ENCODE measurements at regions not wholly inside any gene's neighbourhood (a gene's known extent, or its start where the extent isn't known, plus 50 kb on each side); places are given as distances from the start of the nearest gene placed in this dataset.

DNA sequence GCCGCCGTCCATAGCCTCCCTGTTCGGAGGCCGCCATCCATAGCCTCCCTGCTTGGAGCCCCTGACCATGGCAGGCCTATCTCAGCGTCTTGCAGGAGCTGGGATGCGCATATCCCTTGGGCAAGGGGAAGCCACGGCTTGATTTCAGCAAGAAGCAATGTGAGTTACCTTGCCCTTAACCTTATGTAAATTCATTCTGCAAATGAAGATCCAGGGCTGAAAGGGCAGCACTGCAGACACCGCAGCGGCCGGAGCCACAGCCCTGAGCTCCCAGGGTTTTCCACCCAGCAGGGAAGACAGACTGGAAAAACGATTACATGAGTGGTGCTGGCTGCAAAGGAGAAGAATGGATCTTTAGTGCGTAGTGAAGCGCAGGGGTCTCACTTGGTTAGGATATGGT, 95.8 kb downstream of the SEC61G start:
- ATAC-seq: no peak
- Histone ChIP-seq H3K4me1 (ENCODE audit: control insufficient read depth, insufficient read depth, low read length) (no peaks in the 10 kb centered on the region), H3K4me3 (ENCODE audit: low read length) (no peak overlapping the region), H3K36me3 (ENCODE audit: control insufficient read depth, insufficient read depth, low read length) (no peaks in the 10 kb centered on the region), H3K27me3 (ENCODE audit: control insufficient read depth, insufficient read depth, low read length) (no peaks in the 10 kb centered on the region), H3K9me3 (ENCODE audit: control insufficient read depth, insufficient read depth, low read length) (no peaks in the 10 kb centered on the region), H3K27ac (ENCODE audit: low read length) (no peak overlapping the region)
- H3K4me1 Mint-ChIP-seq: no peaks in the 10 kb centered on the region
- TF ChIP-seq, protein P1, sequence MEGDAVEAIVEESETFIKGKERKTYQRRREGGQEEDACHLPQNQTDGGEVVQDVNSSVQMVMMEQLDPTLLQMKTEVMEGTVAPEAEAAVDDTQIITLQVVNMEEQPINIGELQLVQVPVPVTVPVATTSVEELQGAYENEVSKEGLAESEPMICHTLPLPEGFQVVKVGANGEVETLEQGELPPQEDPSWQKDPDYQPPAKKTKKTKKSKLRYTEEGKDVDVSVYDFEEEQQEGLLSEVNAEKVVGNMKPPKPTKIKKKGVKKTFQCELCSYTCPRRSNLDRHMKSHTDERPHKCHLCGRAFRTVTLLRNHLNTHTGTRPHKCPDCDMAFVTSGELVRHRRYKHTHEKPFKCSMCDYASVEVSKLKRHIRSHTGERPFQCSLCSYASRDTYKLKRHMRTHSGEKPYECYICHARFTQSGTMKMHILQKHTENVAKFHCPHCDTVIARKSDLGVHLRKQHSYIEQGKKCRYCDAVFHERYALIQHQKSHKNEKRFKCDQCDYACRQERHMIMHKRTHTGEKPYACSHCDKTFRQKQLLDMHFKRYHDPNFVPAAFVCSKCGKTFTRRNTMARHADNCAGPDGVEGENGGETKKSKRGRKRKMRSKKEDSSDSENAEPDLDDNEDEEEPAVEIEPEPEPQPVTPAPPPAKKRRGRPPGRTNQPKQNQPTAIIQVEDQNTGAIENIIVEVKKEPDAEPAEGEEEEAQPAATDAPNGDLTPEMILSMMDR (IDR thresholded peaks at IDR 0.05): no peak
- H3K9me3 Mint-ChIP-seq: peaks cover 2 to 7% of the 10 kb centered on the region in 2 donors
- no peak overlapping the region for H3K27ac Mint-ChIP-seq
- no peak for DNase-seq
- peaks cover 13 to 20% of the 10 kb centered on the region in 2 donors for H3K27me3 Mint-ChIP-seq (ENCODE audit: low read depth in 2 of 2)
- H3K36me3 Mint-ChIP-seq: peaks cover 7% of the 10 kb centered on the region
- H3K4me3 Mint-ChIP-seq: no peak overlapping the region
- intact Hi-C loops (cut with micrococcal nuclease): no loop called here
- 82% methylated on average over 13 of the region's 13 CpGs for whole genome bisulfite sequencing (ENCODE audit: insufficient coverage)

DNA sequence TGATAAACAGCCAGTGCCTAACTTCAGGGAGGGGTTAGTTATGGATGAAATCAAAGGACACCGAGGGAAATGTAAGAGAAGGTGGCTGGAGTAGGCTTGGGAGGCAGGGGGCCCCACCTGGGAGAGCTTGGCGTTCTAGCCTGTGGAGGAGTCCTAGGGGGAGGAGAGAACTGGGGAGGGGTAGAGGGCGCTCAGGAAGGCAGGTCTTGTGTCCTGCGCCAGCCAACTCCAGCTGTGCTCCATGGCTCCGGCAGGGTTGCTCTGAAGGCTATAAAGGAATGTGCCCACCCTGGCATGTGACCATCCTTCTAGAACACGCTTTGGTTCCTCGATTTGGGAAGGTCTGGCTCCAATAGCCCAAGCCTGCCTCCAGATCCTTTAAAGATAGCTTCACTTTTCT, 96.3 kb downstream of the SEC61G start:
- peaks cover 7% of the 10 kb centered on the region for H3K36me3 Mint-ChIP-seq
- 86% methylated on average over 7 of the region's 7 CpGs for WGBS (ENCODE audit: insufficient coverage)
- DNase-seq (no peak), ATAC-seq (no peak)
- H3K9me3 Mint-ChIP-seq: peaks cover 5 to 10% of the 10 kb centered on the region in 2 donors
- no peaks in the 10 kb centered on the region for H3K4me1 ChIP-seq (ENCODE audit: control insufficient read depth, insufficient read depth, low read length)
- intact Hi-C loops (cut with micrococcal nuclease): no loop called here
- H3K27ac ChIP-seq (ENCODE audit: low read length): no peak overlapping the region
- no peaks in the 10 kb centered on the region for H3K4me1 Mint-ChIP-seq
- H3K27ac Mint-ChIP-seq: no peak overlapping the region
- H3K27me3 Mint-ChIP-seq (ENCODE audit: low read depth in 2 of 2): peaks cover 13 to 20% of the 10 kb centered on the region in 2 donors
- TF ChIP-seq, protein P1 (IDR thresholded peaks at IDR 0.05): no peak
- H3K36me3 ChIP-seq (ENCODE audit: control insufficient read depth, insufficient read depth, low read length): no peaks in the 10 kb centered on the region
- H3K27me3 ChIP-seq (ENCODE audit: control insufficient read depth, insufficient read depth, low read length): no peaks in the 10 kb centered on the region
- H3K4me3 Mint-ChIP-seq: no peak overlapping the region
- no peaks in the 10 kb centered on the region for H3K9me3 ChIP-seq (ENCODE audit: control insufficient read depth, insufficient read depth, low read length)
- no peak overlapping the region for H3K4me3 ChIP-seq (ENCODE audit: low read length)

DNA sequence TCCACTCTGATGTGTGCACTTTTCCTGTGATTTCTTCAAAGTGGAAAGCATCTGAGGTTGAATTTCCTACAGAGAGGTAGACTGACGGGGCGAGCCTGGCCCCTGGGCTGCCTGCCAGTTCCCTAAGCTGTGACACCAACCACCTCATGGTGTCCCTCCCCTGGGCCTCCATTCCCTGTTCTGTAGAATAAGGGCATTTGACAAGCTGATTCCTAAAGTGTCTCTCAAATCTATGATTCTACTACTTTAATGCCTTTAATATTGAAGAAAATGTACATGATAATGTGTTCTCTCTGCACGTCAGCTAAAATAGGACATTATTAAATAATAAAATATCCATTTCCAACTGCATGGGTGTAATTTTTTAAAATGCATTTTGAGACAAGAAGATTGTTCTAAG, 105.1 kb downstream of the SEC61G start:
- Mint-ChIP-seq H3K9me3 (peaks cover 10 to 12% of the 10 kb centered on the region in 2 donors), H3K27ac (no peak overlapping the region), H3K27me3 (ENCODE audit: low read depth in 2 of 2) (no peaks in the 10 kb centered on the region), H3K36me3 (no peaks in the 10 kb centered on the region), H3K4me3 (no peak overlapping the region), H3K4me1 (no peaks in the 10 kb centered on the region)
- Histone ChIP-seq H3K4me1 (ENCODE audit: control insufficient read depth, insufficient read depth, low read length) (no peaks in the 10 kb centered on the region), H3K27me3 (ENCODE audit: control insufficient read depth, insufficient read depth, low read length) (no peaks in the 10 kb centered on the region), H3K9me3 (ENCODE audit: control insufficient read depth, insufficient read depth, low read length) (no peaks in the 10 kb centered on the region), H3K4me3 (ENCODE audit: low read length) (no peak overlapping the region), H3K36me3 (ENCODE audit: control insufficient read depth, insufficient read depth, low read length) (no peaks in the 10 kb centered on the region), H3K27ac (ENCODE audit: low read length) (no peak overlapping the region)
- intact Hi-C loops (cut with micrococcal nuclease): no loop called here
- no peak for ATAC-seq
- 76% methylated on average over 2 of the region's 3 CpGs for WGBS (ENCODE audit: insufficient coverage)
- DNase-seq: no peak
- TF ChIP-seq, protein P1 (IDR thresholded peaks at IDR 0.05): no peak

DNA sequence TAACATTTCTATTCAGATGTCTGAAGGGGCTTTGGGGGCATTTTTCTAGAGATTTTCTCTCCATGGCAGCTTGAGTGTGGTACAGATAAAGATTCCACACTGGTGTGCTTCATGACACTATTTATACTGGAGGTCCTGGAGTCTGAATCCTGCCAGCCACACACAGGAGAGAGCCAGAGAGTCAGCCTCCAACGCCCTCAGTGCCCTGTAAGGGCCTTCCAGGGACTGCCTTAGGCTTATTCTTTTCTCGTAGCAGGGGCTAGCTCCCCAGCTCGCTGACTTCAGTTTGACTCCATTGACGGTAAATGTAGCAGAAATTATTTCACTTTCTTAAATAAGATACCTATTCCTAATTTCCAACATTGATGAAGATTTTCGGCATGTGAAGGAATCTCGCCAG, 100.9 kb downstream of the VSTM2A start:
- H3K9me3 ChIP-seq (ENCODE audit: control insufficient read depth, insufficient read depth, low read length): no peaks in the 10 kb centered on the region

More for the DNA sequence above, 100.9 kb downstream of the VSTM2A start:
- Mint-ChIP-seq H3K36me3 (peaks cover 6% of the 10 kb centered on the region), H3K4me1 (no peaks in the 10 kb centered on the region), H3K27ac (no peak overlapping the region), H3K4me3 (no peak overlapping the region), H3K9me3 (peaks cover 11 to 12% of the 10 kb centered on the region in 2 donors), H3K27me3 (ENCODE audit: low read depth in 2 of 2) (no peaks in the 10 kb centered on the region)
- intact Hi-C loops (cut with micrococcal nuclease): no loop called here
- WGBS (ENCODE audit: insufficient coverage): 83% methylated on average over 4 of the region's 6 CpGs
- ATAC-seq (no peak), DNase-seq (no peak)
- TF ChIP-seq, protein P1 (IDR thresholded peaks at IDR 0.05): no peak
- Histone ChIP-seq H3K27me3 (ENCODE audit: control insufficient read depth, insufficient read depth, low read length) (no peaks in the 10 kb centered on the region), H3K4me1 (ENCODE audit: control insufficient read depth, insufficient read depth, low read length) (no peaks in the 10 kb centered on the region), H3K27ac (ENCODE audit: low read length) (no peak overlapping the region), H3K36me3 (ENCODE audit: control insufficient read depth, insufficient read depth, low read length) (no peaks in the 10 kb centered on the region), H3K4me3 (ENCODE audit: low read length) (no peak overlapping the region)

All from natural killer cell (primary cell).